ENCODE measurements at regions not wholly inside any gene's neighbourhood (a gene's known extent, or its start where the extent isn't known, plus 50 kb on each side); places are given as distances from the start of the nearest gene placed in this dataset.

- TF ChIP-seq CTCF (IDR thresholded peaks at IDR 0.05 in 4 of 5, conservative IDR thresholded peaks at IDR 0.05 in 1 of 5), result no peak
- TF ChIP-seq POLR2A (IDR thresholded peaks at IDR 0.05), result no peak
Observed at GRCh38 chr15:39416258-39416657, 164.6 kb upstream of the THBS1 start.
